ENCODE measurements at regions not wholly inside any gene's neighbourhood (a gene's known extent, or its start where the extent isn't known, plus 50 kb on each side); places are given as distances from the start of the nearest gene placed in this dataset.

- Histone ChIP-seq H3K27ac (no peak overlapping the region), H3K4me3 (no peak overlapping the region), H3K36me3 (no peaks in the 10 kb centered on the region), H3K27me3 (no peaks in the 10 kb centered on the region), H3K4me1 (peaks cover 3 to 22% of the 10 kb centered on the region in 2 donors), H3K9me3 (no peaks in the 10 kb centered on the region)
- intact Hi-C loops (cut with DNase I), result loop anchor here (2.0 to 5.0 kb wide), 3 partner anchors 14 to 397 kb away; no protein-coding TSS in a partner anchor
- no peak for TF ChIP-seq CTCF (IDR thresholded peaks at IDR 0.05)
- DNase-seq (ENCODE audit: low spot score in 2 of 2), result no peak
These were observed 399.1 kb downstream of the MAN2A1 start for GRCh38 chr5:110088676-110089436.

GRCh38 chr5:110092955-110093785 lies 403.4 kb downstream of the MAN2A1 start:
- Histone ChIP-seq H3K4me1 (peaks cover 3 to 5% of the 10 kb centered on the region in 2 donors), H3K27ac (no peak overlapping the region), H3K36me3 (no peaks in the 10 kb centered on the region), H3K4me3 (no peak overlapping the region), H3K27me3 (no peaks in the 10 kb centered on the region), H3K9me3 (no peaks in the 10 kb centered on the region)
- TF ChIP-seq CTCF (IDR thresholded peaks at IDR 0.05), result no peak
- no peak for DNase-seq (ENCODE audit: low spot score in 2 of 2)
- intact Hi-C loops (cut with DNase I), result no loop called here

GRCh38 chr5:110094109-110094508 lies 404.4 kb downstream of the MAN2A1 start:
- no peaks in the 10 kb centered on the region for H3K9me3 ChIP-seq
- H3K4me3 ChIP-seq, result no peak overlapping the region
- no peaks in the 10 kb centered on the region for H3K36me3 ChIP-seq
- peaks cover 0 to 3% of the 10 kb centered on the region in 2 donors for H3K4me1 ChIP-seq
- H3K27me3 ChIP-seq, result no peaks in the 10 kb centered on the region
- no peak for DNase-seq (ENCODE audit: low spot score in 2 of 2)
- no peak for TF ChIP-seq CTCF (IDR thresholded peaks at IDR 0.05)
- intact Hi-C loops (cut with DNase I), result no loop called here
- no peak overlapping the region for H3K27ac ChIP-seq

GRCh38 chr5:110094548-110094947 lies 404.8 kb downstream of the MAN2A1 start:
- Histone ChIP-seq H3K4me1 (peaks cover 0 to 3% of the 10 kb centered on the region in 2 donors), H3K27me3 (no peaks in the 10 kb centered on the region), H3K36me3 (no peaks in the 10 kb centered on the region), H3K9me3 (no peaks in the 10 kb centered on the region), H3K4me3 (no peak overlapping the region), H3K27ac (no peak overlapping the region)
- no peak for TF ChIP-seq CTCF (IDR thresholded peaks at IDR 0.05)
- intact Hi-C loops (cut with DNase I), result no loop called here
- DNase-seq (ENCODE audit: low spot score in 2 of 2), result no peak

GRCh38 chr5:110096419-110096818 lies 406.7 kb downstream of the MAN2A1 start:
- Histone ChIP-seq H3K4me3 (no peak overlapping the region), H3K4me1 (peaks cover 0 to 3% of the 10 kb centered on the region in 2 donors), H3K27me3 (no peaks in the 10 kb centered on the region), H3K9me3 (no peaks in the 10 kb centered on the region), H3K27ac (no peak overlapping the region), H3K36me3 (no peaks in the 10 kb centered on the region)
- intact Hi-C loops (cut with DNase I), result no loop called here
- no peak for TF ChIP-seq CTCF (IDR thresholded peaks at IDR 0.05)
- DNase-seq (ENCODE audit: low spot score in 2 of 2), result no peak
